ENCODE measurements at regions not wholly inside any gene's neighbourhood (a gene's known extent, or its start where the extent isn't known, plus 50 kb on each side); places are given as distances from the start of the nearest gene placed in this dataset.

- Histone ChIP-seq H3K27ac (no peak overlapping the region), H3K4me3 (no peak overlapping the region), H3K36me3 (replicated peaks in 1 of 2) (no peaks in the 10 kb centered on the region), H3K4me1 (replicated peaks in 1 of 2) (peaks cover 0 to 3% of the 10 kb centered on the region in 2 donors), H3K27me3 (no peaks in the 10 kb centered on the region), H3K9me3 (replicated peaks in 1 of 3) (no peaks in the 10 kb centered on the region)
- TF ChIP-seq POLR2A (IDR thresholded peaks at IDR 0.05), result no peak
- no peak for TF ChIP-seq CTCF (IDR thresholded peaks at IDR 0.05)
- peak in 3 of 7 donors; percentile 19 to 54 (median 51) for DNase-seq
- WGBS, 4 donors, result 83 to 90% (median 88%) methylated on average over 13 of the region's 13 CpGs
- intact Hi-C loops (cut with DNase I), result no loop called here
Observed at GRCh38 chr9:89884356-89885083, 279.7 kb downstream of the GADD45G start.

GRCh38 chr9:89885156-89885555, 280.3 kb downstream of the GADD45G start:
- Histone ChIP-seq H3K27ac (no peak overlapping the region), H3K4me3 (no peak overlapping the region), H3K9me3 (replicated peaks in 1 of 3) (no peaks in the 10 kb centered on the region), H3K36me3 (replicated peaks in 1 of 2) (no peaks in the 10 kb centered on the region), H3K4me1 (replicated peaks in 1 of 2) (no peaks in the 10 kb centered on the region), H3K27me3 (no peaks in the 10 kb centered on the region)
- WGBS, 4 donors, result 94 to 99% (median 96%) methylated on average over 4 of the region's 4 CpGs
- TF ChIP-seq POLR2A (IDR thresholded peaks at IDR 0.05) (no peak), CTCF (IDR thresholded peaks at IDR 0.05) (no peak)
- intact Hi-C loops (cut with DNase I), result no loop called here
- DNase-seq, result no peak

GRCh38 chr9:89886281-89886700, 281.5 kb downstream of the GADD45G start:
- no peak overlapping the region for H3K4me3 ChIP-seq
- no peaks in the 10 kb centered on the region for H3K36me3 ChIP-seq (replicated peaks in 1 of 2)
- peaks cover 3 to 4% of the 10 kb centered on the region in 2 donors for H3K4me1 ChIP-seq (replicated peaks in 1 of 2)
- 87 to 91% (median 89%) methylated on average over 5 of the region's 5 CpGs for WGBS, 4 donors
- peak in 1 of 7 donors; percentile 9 for DNase-seq
- no peaks in the 10 kb centered on the region for H3K9me3 ChIP-seq (replicated peaks in 1 of 3)
- no peak overlapping the region for H3K27ac ChIP-seq
- intact Hi-C loops (cut with DNase I), result no loop called here
- H3K27me3 ChIP-seq, result no peaks in the 10 kb centered on the region
- no peak for TF ChIP-seq CTCF (IDR thresholded peaks at IDR 0.05)
- TF ChIP-seq POLR2A (IDR thresholded peaks at IDR 0.05), result no peak

- intact Hi-C loops (cut with DNase I), result no loop called here
- TF ChIP-seq CTCF (IDR thresholded peaks at IDR 0.05) (no peak), POLR2A (IDR thresholded peaks at IDR 0.05) (no peak)
- H3K9me3 ChIP-seq (replicated peaks in 1 of 3), result no peaks in the 10 kb centered on the region
- H3K4me3 ChIP-seq, result no peak overlapping the region
- no peaks in the 10 kb centered on the region for H3K36me3 ChIP-seq (replicated peaks in 1 of 2)
- DNase-seq, result peak in 3 of 7 donors; percentile 10 to 18 (median 11)
- WGBS, 4 donors, result 94 to 97% (median 95%) methylated on average over 4 of the region's 4 CpGs
- H3K27ac ChIP-seq, result no peak overlapping the region
- no peaks in the 10 kb centered on the region for H3K27me3 ChIP-seq
- H3K4me1 ChIP-seq (replicated peaks in 1 of 2), result peaks cover 12 to 14% of the 10 kb centered on the region in 2 donors
Observed at GRCh38 chr9:89887286-89887685, 282.5 kb downstream of the GADD45G start.
